Stimulated activated CD4-positive, alpha-beta T cell treated with anti-CD3 and anti-CD28 coated beads, Interleukin-15, amount 100 ng/mL, for 48 hours (primary cell): ENCODE measurements at regions not wholly inside any gene's neighbourhood (a gene's known extent, or its start where the extent isn't known, plus 50 kb on each side); places are given as distances from the start of the nearest gene placed in this dataset.

Experiments
- DNase-seq, 2 donors: peaks; one replicate each; pipeline ENCODE4 v3.0.0-alpha.2; 2020; ENCODE audit warnings: low read depth in 2 of 2

- no peak for DNase-seq
Measured at GRCh38 chr16:73886426-73886825, 410.2 kb upstream of the PSMD7 start.

- DNase-seq: no peak
Measured at GRCh38 chr16:73885319-73885718, 411.3 kb upstream of the PSMD7 start.

- no peak for DNase-seq
Measured at GRCh38 chr16:73883841-73884240, 412.8 kb upstream of the PSMD7 start.

- no peak for DNase-seq
Measured at GRCh38 chr16:73883126-73883525, 413.5 kb upstream of the PSMD7 start.

GRCh38 chr16:73882651-73883050, 414.0 kb upstream of the PSMD7 start:
- DNase-seq: no peak

GRCh38 chr16:73882033-73882432, 414.6 kb upstream of the PSMD7 start:
- DNase-seq: no peak

- DNase-seq: no peak
Measured at GRCh38 chr16:73879621-73880020, 417.0 kb upstream of the PSMD7 start.

- DNase-seq: no peak
Measured at GRCh38 chr16:73878611-73879010, 418.0 kb upstream of the PSMD7 start.

- no peak for DNase-seq
Measured at GRCh38 chr16:73877150-73877549, 419.5 kb upstream of the PSMD7 start.

- DNase-seq: no peak
Measured at GRCh38 chr16:73875996-73876690, 420.5 kb upstream of the PSMD7 start.

GRCh38 chr16:73874324-73874723, 422.3 kb upstream of the PSMD7 start:
- DNase-seq: no peak

- DNase-seq: no peak
Measured at GRCh38 chr16:73873643-73874042, 423.0 kb upstream of the PSMD7 start.

GRCh38 chr16:73872856-73873255, 423.8 kb upstream of the PSMD7 start:
- DNase-seq: no peak

- DNase-seq: no peak
Measured at GRCh38 chr16:73871088-73871733, 425.4 kb upstream of the PSMD7 start.

GRCh38 chr16:73869126-73869525, 427.5 kb upstream of the PSMD7 start:
- DNase-seq: no peak

- DNase-seq: no peak
Measured at GRCh38 chr16:73864868-73865267, 431.7 kb upstream of the PSMD7 start.

GRCh38 chr16:73858326-73858725, 438.3 kb upstream of the PSMD7 start:
- no peak for DNase-seq

- no peak for DNase-seq
Measured at GRCh38 chr16:73853968-73854367, 442.6 kb upstream of the PSMD7 start.

GRCh38 chr16:73852561-73852960, 444.1 kb upstream of the PSMD7 start:
- DNase-seq: no peak

GRCh38 chr16:73848993-73849392, 447.6 kb upstream of the PSMD7 start:
- DNase-seq: no peak

GRCh38 chr16:73847090-73847489, 449.5 kb upstream of the PSMD7 start:
- DNase-seq: no peak

- no peak for DNase-seq
Measured at GRCh38 chr16:73846356-73846755, 450.3 kb upstream of the PSMD7 start.

- no peak for DNase-seq
Measured at GRCh38 chr16:73846007-73846330, 450.6 kb upstream of the PSMD7 start.
